GM23248 (cell line): ENCODE measurements at regions not wholly inside any gene's neighbourhood (a gene's known extent, or its start where the extent isn't known, plus 50 kb on each side); places are given as distances from the start of the nearest gene placed in this dataset.

Experiments
- EZH2 ChIP-seq: fragments of 200-600 bp; sonication (generic); IDR thresholded peaks from 2 replicates; pipeline ENCODE4 v1.6.1; 2018; ENCODE audit warnings: antibody characterized with exemption, mild to moderate bottlenecking; ENCODE audit not compliant: insufficient read depth, poor library complexity, severe bottlenecking
- EZH2phosphoT487 ChIP-seq: fragments of 200-600 bp; sonication (generic); IDR thresholded peaks from 2 replicates; pipeline ENCODE4 v1.6.1; 2018; ENCODE audit warnings: antibody characterized with exemption, moderate library complexity, mild to moderate bottlenecking, low read depth; ENCODE audit not compliant: insufficient read depth

- TF ChIP-seq EZH2 (no peak), EZH2phosphoT487 (no peak)
Measured at GRCh38 chr21:36539434-36540150, 59.7 kb upstream of the CLDN14 start.
